ENCODE measurements at regions not wholly inside any gene's neighbourhood (a gene's known extent, or its start where the extent isn't known, plus 50 kb on each side); places are given as distances from the start of the nearest gene placed in this dataset.

DNA sequence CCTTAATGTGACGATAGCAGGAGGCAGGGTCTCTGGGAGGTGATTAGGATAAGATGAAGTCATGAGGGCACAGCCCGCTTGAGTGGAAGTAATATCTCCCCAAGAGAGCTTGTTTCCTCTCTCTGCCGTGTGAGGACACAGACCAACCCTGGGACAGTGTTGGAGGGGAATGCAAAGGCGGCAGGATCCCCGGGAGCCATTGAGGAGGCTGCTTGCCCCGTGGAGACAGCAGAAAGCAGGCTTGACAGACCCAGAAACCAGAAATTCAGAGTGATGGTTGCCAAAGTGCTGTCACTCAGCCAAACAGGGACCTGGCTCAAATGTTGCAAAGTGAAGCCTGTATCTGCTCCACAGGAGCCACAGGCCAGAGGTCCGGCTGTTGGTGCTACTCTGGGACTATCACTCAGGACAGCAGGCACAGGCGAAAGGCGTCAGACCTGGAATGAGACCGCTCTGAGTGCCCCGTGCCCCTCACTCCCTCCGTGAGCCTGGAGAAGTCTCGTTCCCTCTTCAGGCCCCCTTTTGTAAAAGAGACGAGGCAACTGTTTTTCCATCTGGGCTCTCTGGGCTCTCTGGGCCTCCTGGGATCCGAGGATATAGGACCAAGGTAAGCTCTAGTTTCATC lies 96.6 kb upstream of the VANGL1 start:
- DNase-seq (ENCODE audit: low spot score) (no peak), ATAC-seq (ENCODE audit: insufficient number of reproducible peaks, low FRiP score, low read depth) (no peak)
- no peaks in the 10 kb centered on the region for H3K27me3 ChIP-seq (replicated peaks; ENCODE audit: insufficient read depth)
- H3K4me1 ChIP-seq (ENCODE audit: control insufficient read depth in 1 of 2, low read depth in 2 of 2): peaks cover 0 to 13% of the 10 kb centered on the region in 2 donors
- no peaks in the 10 kb centered on the region for H3K9me3 ChIP-seq
- no peaks in the 10 kb centered on the region for H3K36me3 ChIP-seq
- H3K4me3 ChIP-seq: no peak overlapping the region
- peak overlapping the region in 1 of 2 donors; percentile 54 for H3K27ac ChIP-seq
- TF ChIP-seq, protein P1, sequence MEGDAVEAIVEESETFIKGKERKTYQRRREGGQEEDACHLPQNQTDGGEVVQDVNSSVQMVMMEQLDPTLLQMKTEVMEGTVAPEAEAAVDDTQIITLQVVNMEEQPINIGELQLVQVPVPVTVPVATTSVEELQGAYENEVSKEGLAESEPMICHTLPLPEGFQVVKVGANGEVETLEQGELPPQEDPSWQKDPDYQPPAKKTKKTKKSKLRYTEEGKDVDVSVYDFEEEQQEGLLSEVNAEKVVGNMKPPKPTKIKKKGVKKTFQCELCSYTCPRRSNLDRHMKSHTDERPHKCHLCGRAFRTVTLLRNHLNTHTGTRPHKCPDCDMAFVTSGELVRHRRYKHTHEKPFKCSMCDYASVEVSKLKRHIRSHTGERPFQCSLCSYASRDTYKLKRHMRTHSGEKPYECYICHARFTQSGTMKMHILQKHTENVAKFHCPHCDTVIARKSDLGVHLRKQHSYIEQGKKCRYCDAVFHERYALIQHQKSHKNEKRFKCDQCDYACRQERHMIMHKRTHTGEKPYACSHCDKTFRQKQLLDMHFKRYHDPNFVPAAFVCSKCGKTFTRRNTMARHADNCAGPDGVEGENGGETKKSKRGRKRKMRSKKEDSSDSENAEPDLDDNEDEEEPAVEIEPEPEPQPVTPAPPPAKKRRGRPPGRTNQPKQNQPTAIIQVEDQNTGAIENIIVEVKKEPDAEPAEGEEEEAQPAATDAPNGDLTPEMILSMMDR (IDR thresholded peaks at IDR 0.05): no peak

DNA sequence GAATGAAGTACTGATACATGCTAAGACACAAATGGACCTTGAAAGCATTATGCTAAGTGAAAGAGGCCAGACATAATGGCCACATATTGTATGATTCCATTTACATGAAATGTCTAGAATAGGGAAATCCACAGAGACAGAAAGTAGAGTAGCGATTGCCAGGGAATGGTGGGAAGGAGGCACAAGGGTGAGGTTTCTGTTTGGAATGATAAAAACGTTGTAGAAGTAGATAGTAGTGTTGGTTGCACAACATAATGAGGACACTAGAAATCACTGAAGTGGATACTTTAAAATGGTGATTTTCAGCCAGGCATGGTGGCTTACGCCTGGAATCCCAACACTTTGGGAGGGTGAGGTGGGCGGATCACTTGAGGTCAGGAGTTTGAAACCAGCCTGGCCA lies 97.6 kb upstream of the VANGL1 start:
- TF ChIP-seq, protein P1 (IDR thresholded peaks at IDR 0.05): no peak
- H3K36me3 ChIP-seq: no peaks in the 10 kb centered on the region

DNA sequence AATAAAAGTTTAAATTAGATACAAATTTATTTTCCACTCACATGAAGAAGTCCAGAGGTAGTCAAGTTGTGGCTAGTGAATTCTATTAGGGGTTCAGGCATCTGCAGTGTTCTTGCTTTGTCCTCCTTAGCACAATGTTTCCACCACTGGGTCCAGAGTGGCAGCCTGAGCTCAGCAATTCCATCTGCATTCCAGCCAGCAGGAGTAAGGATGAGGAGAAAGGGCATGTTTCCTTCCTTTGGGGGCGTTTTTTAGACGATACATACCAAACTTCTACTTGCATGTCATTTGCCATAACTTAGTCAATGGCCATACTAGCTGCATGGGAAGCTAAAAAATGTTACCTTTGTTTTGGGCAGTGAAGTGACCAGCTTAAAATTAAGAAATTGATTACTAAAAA lies 98.5 kb upstream of the VANGL1 start:
- Histone ChIP-seq H3K27ac (no peak overlapping the region), H3K9me3 (no peaks in the 10 kb centered on the region), H3K4me3 (no peak overlapping the region), H3K27me3 (replicated peaks; ENCODE audit: insufficient read depth) (no peaks in the 10 kb centered on the region), H3K4me1 (ENCODE audit: control insufficient read depth in 1 of 2, low read depth in 2 of 2) (peaks cover 0 to 13% of the 10 kb centered on the region in 2 donors), H3K36me3 (no peaks in the 10 kb centered on the region)
- DNase-seq (ENCODE audit: low spot score) (no peak), ATAC-seq (ENCODE audit: insufficient number of reproducible peaks, low FRiP score, low read depth) (no peak)
- TF ChIP-seq, protein P1 (IDR thresholded peaks at IDR 0.05): no peak

More for the DNA sequence above, 97.6 kb upstream of the VANGL1 start:
- no peak for ATAC-seq (ENCODE audit: insufficient number of reproducible peaks, low FRiP score, low read depth)
- H3K9me3 ChIP-seq: no peaks in the 10 kb centered on the region
- H3K27me3 ChIP-seq (replicated peaks; ENCODE audit: insufficient read depth): no peaks in the 10 kb centered on the region
- no peak for DNase-seq (ENCODE audit: low spot score)
- H3K27ac ChIP-seq: no peak overlapping the region
- H3K4me1 ChIP-seq (ENCODE audit: control insufficient read depth in 1 of 2, low read depth in 2 of 2): peaks cover 0 to 13% of the 10 kb centered on the region in 2 donors
- H3K4me3 ChIP-seq: no peak overlapping the region

DNA sequence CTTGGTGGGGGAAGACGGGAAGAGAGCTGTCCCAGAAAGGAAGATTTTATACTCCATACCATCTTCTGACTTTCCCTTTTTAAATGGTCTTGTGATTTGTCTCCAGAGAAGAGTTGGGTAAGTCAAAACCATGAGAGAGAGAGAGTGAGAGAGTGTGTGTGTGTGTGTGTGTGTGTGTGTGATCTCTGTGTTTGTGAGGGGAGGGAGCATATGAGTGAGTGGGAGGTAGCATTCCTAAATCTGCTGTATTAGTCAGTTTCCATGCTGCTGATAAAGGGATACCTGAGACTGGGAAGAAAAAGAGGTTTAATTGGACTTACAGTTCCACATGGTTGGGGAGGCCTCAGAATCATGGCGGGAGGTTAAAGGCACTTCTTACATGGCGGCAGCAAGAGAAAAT lies 102.0 kb upstream of the VANGL1 start:
- Histone ChIP-seq H3K4me3 (no peak overlapping the region), H3K4me1 (ENCODE audit: control insufficient read depth in 1 of 2, low read depth in 2 of 2) (no peaks in the 10 kb centered on the region), H3K27ac (no peak overlapping the region), H3K36me3 (no peaks in the 10 kb centered on the region), H3K9me3 (no peaks in the 10 kb centered on the region), H3K27me3 (replicated peaks; ENCODE audit: insufficient read depth) (no peaks in the 10 kb centered on the region)
- TF ChIP-seq, protein P1 (IDR thresholded peaks at IDR 0.05): no peak
- ATAC-seq (ENCODE audit: insufficient number of reproducible peaks, low FRiP score, low read depth): no peak
- no peak for DNase-seq (ENCODE audit: low spot score)

DNA sequence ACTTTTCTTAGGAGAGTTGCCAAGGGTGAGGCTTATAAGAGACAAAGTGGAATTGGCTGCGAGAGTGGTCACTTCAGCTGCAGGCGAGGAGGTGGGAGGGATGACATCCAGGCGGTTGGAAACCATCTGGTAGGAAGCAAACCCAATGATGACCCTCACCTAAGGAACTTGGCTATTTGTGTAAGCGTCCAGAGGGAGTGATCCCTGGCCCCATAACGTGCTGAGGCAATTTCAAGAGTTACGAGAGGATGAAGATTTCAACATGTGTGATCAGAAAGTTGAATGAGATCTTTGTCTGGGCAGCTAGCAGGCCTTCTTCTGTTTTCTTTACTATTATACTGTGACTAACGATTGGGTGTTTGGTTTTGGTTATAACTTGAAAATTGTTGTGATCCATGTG lies 102.7 kb upstream of the VANGL1 start:
- Histone ChIP-seq H3K4me3 (no peak overlapping the region), H3K4me1 (ENCODE audit: control insufficient read depth in 1 of 2, low read depth in 2 of 2) (no peaks in the 10 kb centered on the region), H3K36me3 (no peaks in the 10 kb centered on the region), H3K9me3 (no peaks in the 10 kb centered on the region), H3K27me3 (replicated peaks; ENCODE audit: insufficient read depth) (no peaks in the 10 kb centered on the region), H3K27ac (no peak overlapping the region)
- ATAC-seq (ENCODE audit: insufficient number of reproducible peaks, low FRiP score, low read depth) (no peak), DNase-seq (ENCODE audit: low spot score) (no peak)
- TF ChIP-seq, protein P1 (IDR thresholded peaks at IDR 0.05): no peak

All from thoracic aorta (tissue), 2 donors.